MM.1S (cell line): ENCODE measurements at regions not wholly inside any gene's neighbourhood (a gene's known extent, or its start where the extent isn't known, plus 50 kb on each side); places are given as distances from the start of the nearest gene placed in this dataset.

ENCODE experiments used
- DNase-seq: peaks from one replicate; pipeline ENCODE4 v3.0.0-alpha.2; 2015
- H2AFZ ChIP-seq: fragments of 300-600 bp; sonication (generic); 2 replicates; pipeline ENCODE4 v1.6.0; 2016; ENCODE audit warnings: antibody characterized with exemption, low read length
- H3F3A ChIP-seq: fragments of 300-600 bp; sonication (generic); 2 replicates; pipeline ENCODE4 v1.6.1; 2016; ENCODE audit warnings: mild to moderate bottlenecking, antibody characterized with exemption, low read length, moderate library complexity, mixed read lengths; ENCODE audit not compliant: insufficient read depth
- H3K27ac ChIP-seq: fragments of 300-600 bp; sonication (generic); 2 replicates; pipeline ENCODE4 v1.5.1; 2016; ENCODE audit warnings: mild to moderate bottlenecking, low read length
- H3K27me3 ChIP-seq: fragments of 300-600 bp; sonication (generic); replicated peaks from 2 replicates; pipeline ENCODE4 v1.6.0; 2016; ENCODE audit warnings: low read length; ENCODE audit not compliant: insufficient read depth
- H3K36me3 ChIP-seq: fragments of 300-600 bp; sonication (generic); replicated peaks from 2 replicates; pipeline ENCODE4 v1.6.1; 2016; ENCODE audit warnings: mild to moderate bottlenecking, low read length, mixed read lengths; ENCODE audit not compliant: insufficient read depth
- H3K4me1 ChIP-seq: fragments of 300-600 bp; sonication (generic); 2 replicates; pipeline ENCODE4 v1.6.1; 2016; ENCODE audit warnings: low read length, mixed read lengths
- H3K4me2 ChIP-seq: fragments of 300-600 bp; sonication (generic); 2 replicates; pipeline ENCODE4 v1.6.0; 2016; ENCODE audit warnings: low read depth, low read length
- H3K4me3 ChIP-seq: fragments of 300-600 bp; sonication (generic); 2 replicates; pipeline ENCODE4 v1.5.1; 2016; ENCODE audit warnings: low read length, mixed read lengths
- H3K79me2 ChIP-seq: fragments of 300-600 bp; sonication (generic); 2 replicates; pipeline ENCODE4 v1.6.1; 2016; ENCODE audit warnings: mixed run types, low read length, mixed read lengths
- H3K9ac ChIP-seq: fragments of 300-600 bp; sonication (generic); 2 replicates; pipeline ENCODE4 v1.6.1; 2016; ENCODE audit warnings: low read length, mixed read lengths
- H3K9me2 ChIP-seq: fragments of 300-600 bp; sonication (generic); replicated peaks from 2 replicates; pipeline ENCODE4 v1.6.1; 2016; ENCODE audit warnings: mild to moderate bottlenecking, low read length, mixed read lengths; ENCODE audit not compliant: insufficient read depth
- H3K9me3 ChIP-seq: fragments of 300-600 bp; sonication (generic); replicated peaks from 2 replicates; pipeline ENCODE4 v1.6.1; 2016; ENCODE audit warnings: mild to moderate bottlenecking, low read length, mixed read lengths; ENCODE audit not compliant: insufficient read depth
- H4K20me1 ChIP-seq: fragments of 300-600 bp; sonication (generic); 2 replicates; pipeline ENCODE4 v1.6.1; 2016; ENCODE audit warnings: mild to moderate bottlenecking, low read length, moderate library complexity, mixed read lengths; ENCODE audit not compliant: insufficient read depth
- CTCF ChIP-seq: fragments of 300-600 bp; sonication (generic); IDR thresholded peaks from 2 replicates; pipeline ENCODE4 v1.5.1; 2016; ENCODE audit warnings: antibody characterized with exemption, low read length, mixed read lengths
- EZH2 ChIP-seq: fragments of 300-600 bp; sonication (generic); optimal IDR thresholded peaks from 2 replicates; pipeline ENCODE3; 2017; ENCODE audit warnings: low read depth, mild to moderate bottlenecking, antibody characterized with exemption, low read length, mixed read lengths
- EZH2phosphoT487 ChIP-seq: fragments of 300-600 bp; sonication (generic); IDR thresholded peaks from 2 replicates; pipeline ENCODE4 v1.6.1; 2018; ENCODE audit warnings: antibody characterized with exemption, low read length

- Histone ChIP-seq H4K20me1 (no peaks in the 10 kb centered on the region), H3F3A (no peaks in the 10 kb centered on the region), H3K79me2 (no peaks in the 10 kb centered on the region), H3K27ac (no peak overlapping the region), H3K4me2 (no peak overlapping the region), H3K9me3 (no peaks in the 10 kb centered on the region), H3K27me3 (no peaks in the 10 kb centered on the region), H3K4me3 (no peak overlapping the region), H3K9me2 (no peaks in the 10 kb centered on the region), H3K9ac (no peak overlapping the region), H3K4me1 (no peaks in the 10 kb centered on the region), H2AFZ (no peak overlapping the region), H3K36me3 (no peaks in the 10 kb centered on the region)
- no peak for TF ChIP-seq EZH2
- TF ChIP-seq CTCF = no peak
- TF ChIP-seq EZH2phosphoT487 = no peak
- DNase-seq = no peak
Measured at GRCh38 chr12:75884465-75884985, 147.1 kb downstream of the PHLDA1 start.

- H3K4me3 ChIP-seq = no peak overlapping the region
- no peaks in the 10 kb centered on the region for H4K20me1 ChIP-seq
- TF ChIP-seq EZH2phosphoT487 (no peak), EZH2 (no peak), CTCF (no peak)
- no peak overlapping the region for H3K9ac ChIP-seq
- no peaks in the 10 kb centered on the region for H3K27me3 ChIP-seq
- no peak overlapping the region for H3K27ac ChIP-seq
- H3K79me2 ChIP-seq = no peaks in the 10 kb centered on the region
- no peak for DNase-seq
- H3K36me3 ChIP-seq = no peaks in the 10 kb centered on the region
- no peaks in the 10 kb centered on the region for H3F3A ChIP-seq
- H3K9me2 ChIP-seq = no peaks in the 10 kb centered on the region
- no peaks in the 10 kb centered on the region for H3K9me3 ChIP-seq
- no peaks in the 10 kb centered on the region for H3K4me1 ChIP-seq
- H2AFZ ChIP-seq = no peak overlapping the region
- no peak overlapping the region for H3K4me2 ChIP-seq
Measured at GRCh38 chr12:75883241-75883640, 148.3 kb downstream of the PHLDA1 start.

- DNase-seq = no peak
- Histone ChIP-seq H3K9ac (no peak overlapping the region), H3K4me1 (no peaks in the 10 kb centered on the region), H3K36me3 (no peaks in the 10 kb centered on the region), H3K9me3 (no peaks in the 10 kb centered on the region), H3K4me2 (no peak overlapping the region), H2AFZ (no peak overlapping the region), H3K27ac (no peak overlapping the region), H3K4me3 (no peak overlapping the region), H3K79me2 (no peaks in the 10 kb centered on the region), H3F3A (no peaks in the 10 kb centered on the region), H3K27me3 (no peaks in the 10 kb centered on the region), H3K9me2 (no peaks in the 10 kb centered on the region), H4K20me1 (no peaks in the 10 kb centered on the region)
- no peak for TF ChIP-seq EZH2phosphoT487
- no peak for TF ChIP-seq EZH2
Measured at GRCh38 chr12:75882421-75882820, 149.2 kb downstream of the PHLDA1 start.

- Histone ChIP-seq H3K9ac (no peak overlapping the region), H3K27me3 (no peaks in the 10 kb centered on the region), H2AFZ (no peak overlapping the region), H3K4me3 (no peak overlapping the region), H3K9me3 (no peaks in the 10 kb centered on the region), H3K79me2 (no peaks in the 10 kb centered on the region), H3F3A (no peaks in the 10 kb centered on the region), H3K27ac (no peak overlapping the region), H3K9me2 (no peaks in the 10 kb centered on the region), H3K4me2 (no peak overlapping the region), H3K4me1 (no peaks in the 10 kb centered on the region), H3K36me3 (no peaks in the 10 kb centered on the region), H4K20me1 (no peaks in the 10 kb centered on the region)
- no peak for DNase-seq
- no peak for TF ChIP-seq CTCF
- TF ChIP-seq EZH2 = no peak
- no peak for TF ChIP-seq EZH2phosphoT487
Measured at GRCh38 chr12:75881920-75882319, 149.7 kb downstream of the PHLDA1 start.
